Cardiac fibroblast (primary cell): ENCODE measurements at regions not wholly inside any gene's neighbourhood (a gene's known extent, or its start where the extent isn't known, plus 50 kb on each side); places are given as distances from the start of the nearest gene placed in this dataset.
A peak's percentile ranks its signal among the peaks of the same experiment; 100 is the strongest.
"Not testable (repeated sequence)": the region's sequence is repeated elsewhere in the genome, so short reads cannot be mapped to it uniquely, and the experiment has no call there.

Source experiments
- DNase-seq, 2 donors: peaks; one replicate each; pipeline versions ENCODE4 v3.0.0 to v3.0.0-alpha.2; 2010; ENCODE audit warnings: low read depth in 2 of 2
- H3K4me3 ChIP-seq, 2 donors: replicated peaks in 1 of 2; 1 replicate in 1 of 2; 2 replicates in 1 of 2; pipeline ENCODE4 v1.5.1; 2011; ENCODE audit warnings: low read depth in 2 of 2, low read length in 2 of 2, mild to moderate bottlenecking in 2 of 2, moderate library complexity in 1 of 2
- CTCF ChIP-seq: IDR thresholded peaks from one replicate; pipeline ENCODE4 v1.5.1; 2011; ENCODE audit warnings: low read depth, mild to moderate bottlenecking, low read length, inconsistent platforms

- no peak for DNase-seq
- no peak for TF ChIP-seq CTCF
- H3K4me3 ChIP-seq, result no peak overlapping the region
These were observed 1817.6 kb upstream of the C9orf72 start for GRCh38 chr9:29390859-29391258.

- H3K4me3 ChIP-seq, result no peak overlapping the region
- no peak for TF ChIP-seq CTCF
These were observed 1819.8 kb upstream of the C9orf72 start for GRCh38 chr9:29393064-29393463.

GRCh38 chr9:29394855-29395254 lies 1821.6 kb upstream of the C9orf72 start:
- no peak overlapping the region for H3K4me3 ChIP-seq
- no peak for DNase-seq
- no peak for TF ChIP-seq CTCF

More at GRCh38 chr9:29393064-29393463, 1819.8 kb upstream of the C9orf72 start:
- DNase-seq, result peak in 1 of 2 donors; percentile 4

- DNase-seq, result no peak
- TF ChIP-seq CTCF, result no peak
- H3K4me3 ChIP-seq, result no peak overlapping the region
These were observed 1823.9 kb upstream of the C9orf72 start for GRCh38 chr9:29397148-29397547.

- no peak overlapping the region for H3K4me3 ChIP-seq
- TF ChIP-seq CTCF, result no peak
- DNase-seq, result no peak
These were observed 1842.9 kb upstream of the C9orf72 start for GRCh38 chr9:29416204-29416603.

GRCh38 chr9:29422438-29422837 lies 1849.2 kb upstream of the C9orf72 start:
- H3K4me3 ChIP-seq, result no peak overlapping the region
- TF ChIP-seq CTCF, result no peak
- no peak for DNase-seq

GRCh38 chr9:29432191-29432590 lies 1858.9 kb upstream of the C9orf72 start:
- no peak for DNase-seq
- no peak for TF ChIP-seq CTCF

GRCh38 chr9:29432656-29433055 lies 1859.4 kb upstream of the C9orf72 start:
- not testable (repeated sequence) for H3K4me3 ChIP-seq, DNase-seq

More at GRCh38 chr9:29432191-29432590, 1858.9 kb upstream of the C9orf72 start:
- H3K4me3 ChIP-seq, result no peak overlapping the region
